Panc1 (cell line): ENCODE measurements at regions not wholly inside any gene's neighbourhood (a gene's known extent, or its start where the extent isn't known, plus 50 kb on each side); places are given as distances from the start of the nearest gene placed in this dataset.

Experiments used
- ATAC-seq: fragments of 200-7000 bp; cut with Tn5 transposase; 2 replicates; pipeline ENCODE4 v1.9.1; 2020; ENCODE audit warnings: mild to moderate bottlenecking, moderate library complexity
- BruUV-seq: library from RNA; stranded (reverse); fragments of 400-500 nt; replicated peaks from 2 replicates; lab custom pipeline; 2021; lab: Mats Ljungman, UMichigan
- CTCF ChIA-PET: fragments of 300-600 bp; sonication (Branson Sonifier 250); formaldehyde crosslinking; loops from one replicate; lab custom pipeline; 2022; ENCODE audit warnings: antibody characterized with exemption; lab: Charles Lee
- POLR2A ChIA-PET: fragments of 300-600 bp; sonication (Branson Sonifier 250); formaldehyde crosslinking; loops from one replicate; lab custom pipeline; 2022; ENCODE audit warnings: antibody characterized with exemption; lab: Charles Lee
- DNase-seq: peaks from one replicate; pipeline ENCODE4 v3.0.0-alpha.2; 2010; ENCODE audit warnings: low read depth, low spot score
- H3K27ac ChIP-seq: 2 replicates; pipeline ENCODE4 v1.5.1; 2011; ENCODE audit warnings: mild to moderate bottlenecking, low read length, inconsistent platforms
- H3K27me3 ChIP-seq: fragments of 200-500 bp; sonication (Bioruptor generic); 2 replicates; pipeline ENCODE4 v1.6.0; 2014; ENCODE audit warnings: low read length, inconsistent platforms; ENCODE audit not compliant: control insufficient read depth, insufficient read depth
- H3K36me3 ChIP-seq: fragments of 200-500 bp; sonication (Bioruptor generic); 2 replicates; pipeline ENCODE4 v1.5.1; 2014; ENCODE audit warnings: inconsistent platforms, mild to moderate bottlenecking, low read length, moderate library complexity; ENCODE audit not compliant: control insufficient read depth, insufficient read depth
- H3K4me1 ChIP-seq: 2 replicates; pipeline ENCODE4 v1.5.1; 2011; ENCODE audit warnings: inconsistent platforms, mild to moderate bottlenecking, low read length, moderate library complexity; ENCODE audit not compliant: control insufficient read depth, insufficient read depth
- H3K4me3 ChIP-seq, 2 experiments: 2 replicates each; pipeline ENCODE4 v1.5.1; 2011 to 2012; ENCODE audit warnings: low read depth in 2 of 2, low read length in 2 of 2, mild to moderate bottlenecking in 2 of 2, inconsistent platforms in 1 of 2, moderate library complexity in 1 of 2
- H3K9me3 ChIP-seq: fragments of 200-500 bp; sonication (Bioruptor generic); 2 replicates; pipeline ENCODE4 v1.5.1; 2014; ENCODE audit warnings: low read depth, mild to moderate bottlenecking, inconsistent platforms, low read length, moderate library complexity; ENCODE audit not compliant: control insufficient read depth, insufficient read depth
- POLR2AphosphoS5 ChIP-seq: IDR thresholded peaks from 2 replicates; pipeline ENCODE4 v1.6.1; 2012; ENCODE audit warnings: mild to moderate bottlenecking, low read depth, low read length, moderate library complexity
- SIN3A ChIP-seq: IDR thresholded peaks from 2 replicates; pipeline ENCODE4 v1.6.1; 2012; ENCODE audit warnings: low read depth, mild to moderate bottlenecking, low read length, moderate library complexity, borderline replicate concordance; ENCODE audit not compliant: insufficient read depth
- TCF7L2 ChIP-seq: IDR thresholded peaks from 2 replicates; pipeline ENCODE4 v1.6.1; 2011; ENCODE audit warnings: mild to moderate bottlenecking, low read depth, low read length, inconsistent platforms
- in situ Hi-C: cut with HindIII; loops from 2 replicates; pipeline ENCODE4 v1.10.0; 2016; ENCODE audit warnings: low sequenced_read_pairs, low pct_unique_long_range_greater_than_20kb
- intact Hi-C: fragments of 100-400 bp; cut with micrococcal nuclease; formaldehyde crosslinking; loops from one replicate; pipeline ENCODE4 v1.10.0; 2022; ENCODE audit not compliant: unreplicated experiment
- TF ChIP-seq, protein P1 (sequence below), 2 experiments: IDR thresholded peaks; 2 replicates each; pipeline ENCODE4 v1.6.1; 2011 to 2012; ENCODE audit warnings: low read depth in 2 of 2, control low read depth in 1 of 2, low read length in 1 of 2, mild to moderate bottlenecking in 1 of 2, moderate library complexity in 1 of 2; ENCODE audit not compliant: insufficient read depth in 1 of 2
- TF ChIP-seq, protein P2 (sequence below): fragments of 450-650 bp; IDR thresholded peaks from 2 replicates; pipeline ENCODE4 v1.5.1; 2017; ENCODE audit warnings: mild to moderate bottlenecking

DNA sequence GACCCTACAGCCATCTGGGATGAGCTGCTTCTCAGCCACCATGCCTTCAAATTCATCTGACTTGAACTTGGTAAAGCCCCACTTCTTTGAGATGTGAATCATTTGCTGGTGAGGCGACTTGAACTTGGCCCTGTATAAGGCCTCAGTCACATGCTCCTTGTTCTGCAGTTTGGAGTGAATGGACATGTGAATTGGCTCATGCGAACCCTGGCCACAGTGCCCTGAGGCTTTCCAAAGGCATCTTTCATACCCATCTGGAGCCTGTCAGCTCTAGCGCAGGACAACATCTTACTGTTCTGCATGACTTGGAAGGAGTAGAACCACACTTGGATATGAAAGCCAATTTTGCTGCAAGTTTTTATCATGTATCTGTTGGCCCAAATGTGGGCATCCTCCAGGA is 244.0 kb upstream of the FAM83B start:
- ATAC-seq, result no peak
- no peak for DNase-seq
- POLR2A ChIA-PET, result no interaction called here
- no TSS peak for BruUV-seq
- CTCF ChIA-PET, result no interaction called here
- no peaks in the 10 kb centered on the region for H3K27me3 ChIP-seq
- H3K9me3 ChIP-seq, result no peaks in the 10 kb centered on the region
- H3K36me3 ChIP-seq, result no peaks in the 10 kb centered on the region
- no peaks in the 10 kb centered on the region for H3K4me1 ChIP-seq
- H3K27ac ChIP-seq, result no peak overlapping the region
- in situ Hi-C loops, result no loop called here
- H3K4me3 ChIP-seq, result no peak overlapping the region
- intact Hi-C loops, result no loop called here
- TF ChIP-seq, protein P1, sequence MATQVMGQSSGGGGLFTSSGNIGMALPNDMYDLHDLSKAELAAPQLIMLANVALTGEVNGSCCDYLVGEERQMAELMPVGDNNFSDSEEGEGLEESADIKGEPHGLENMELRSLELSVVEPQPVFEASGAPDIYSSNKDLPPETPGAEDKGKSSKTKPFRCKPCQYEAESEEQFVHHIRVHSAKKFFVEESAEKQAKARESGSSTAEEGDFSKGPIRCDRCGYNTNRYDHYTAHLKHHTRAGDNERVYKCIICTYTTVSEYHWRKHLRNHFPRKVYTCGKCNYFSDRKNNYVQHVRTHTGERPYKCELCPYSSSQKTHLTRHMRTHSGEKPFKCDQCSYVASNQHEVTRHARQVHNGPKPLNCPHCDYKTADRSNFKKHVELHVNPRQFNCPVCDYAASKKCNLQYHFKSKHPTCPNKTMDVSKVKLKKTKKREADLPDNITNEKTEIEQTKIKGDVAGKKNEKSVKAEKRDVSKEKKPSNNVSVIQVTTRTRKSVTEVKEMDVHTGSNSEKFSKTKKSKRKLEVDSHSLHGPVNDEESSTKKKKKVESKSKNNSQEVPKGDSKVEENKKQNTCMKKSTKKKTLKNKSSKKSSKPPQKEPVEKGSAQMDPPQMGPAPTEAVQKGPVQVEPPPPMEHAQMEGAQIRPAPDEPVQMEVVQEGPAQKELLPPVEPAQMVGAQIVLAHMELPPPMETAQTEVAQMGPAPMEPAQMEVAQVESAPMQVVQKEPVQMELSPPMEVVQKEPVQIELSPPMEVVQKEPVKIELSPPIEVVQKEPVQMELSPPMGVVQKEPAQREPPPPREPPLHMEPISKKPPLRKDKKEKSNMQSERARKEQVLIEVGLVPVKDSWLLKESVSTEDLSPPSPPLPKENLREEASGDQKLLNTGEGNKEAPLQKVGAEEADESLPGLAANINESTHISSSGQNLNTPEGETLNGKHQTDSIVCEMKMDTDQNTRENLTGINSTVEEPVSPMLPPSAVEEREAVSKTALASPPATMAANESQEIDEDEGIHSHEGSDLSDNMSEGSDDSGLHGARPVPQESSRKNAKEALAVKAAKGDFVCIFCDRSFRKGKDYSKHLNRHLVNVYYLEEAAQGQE (IDR thresholded peaks at IDR 0.05; ENCODE audit: insufficient read depth in 1 of 2, low read depth in 2 of 2, low read length in 1 of 2), result no peak
- TF ChIP-seq TCF7L2 (no peak), SIN3A (no peak), POLR2AphosphoS5 (no peak)
- TF ChIP-seq, protein P2, sequence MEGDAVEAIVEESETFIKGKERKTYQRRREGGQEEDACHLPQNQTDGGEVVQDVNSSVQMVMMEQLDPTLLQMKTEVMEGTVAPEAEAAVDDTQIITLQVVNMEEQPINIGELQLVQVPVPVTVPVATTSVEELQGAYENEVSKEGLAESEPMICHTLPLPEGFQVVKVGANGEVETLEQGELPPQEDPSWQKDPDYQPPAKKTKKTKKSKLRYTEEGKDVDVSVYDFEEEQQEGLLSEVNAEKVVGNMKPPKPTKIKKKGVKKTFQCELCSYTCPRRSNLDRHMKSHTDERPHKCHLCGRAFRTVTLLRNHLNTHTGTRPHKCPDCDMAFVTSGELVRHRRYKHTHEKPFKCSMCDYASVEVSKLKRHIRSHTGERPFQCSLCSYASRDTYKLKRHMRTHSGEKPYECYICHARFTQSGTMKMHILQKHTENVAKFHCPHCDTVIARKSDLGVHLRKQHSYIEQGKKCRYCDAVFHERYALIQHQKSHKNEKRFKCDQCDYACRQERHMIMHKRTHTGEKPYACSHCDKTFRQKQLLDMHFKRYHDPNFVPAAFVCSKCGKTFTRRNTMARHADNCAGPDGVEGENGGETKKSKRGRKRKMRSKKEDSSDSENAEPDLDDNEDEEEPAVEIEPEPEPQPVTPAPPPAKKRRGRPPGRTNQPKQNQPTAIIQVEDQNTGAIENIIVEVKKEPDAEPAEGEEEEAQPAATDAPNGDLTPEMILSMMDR, result no peak

DNA sequence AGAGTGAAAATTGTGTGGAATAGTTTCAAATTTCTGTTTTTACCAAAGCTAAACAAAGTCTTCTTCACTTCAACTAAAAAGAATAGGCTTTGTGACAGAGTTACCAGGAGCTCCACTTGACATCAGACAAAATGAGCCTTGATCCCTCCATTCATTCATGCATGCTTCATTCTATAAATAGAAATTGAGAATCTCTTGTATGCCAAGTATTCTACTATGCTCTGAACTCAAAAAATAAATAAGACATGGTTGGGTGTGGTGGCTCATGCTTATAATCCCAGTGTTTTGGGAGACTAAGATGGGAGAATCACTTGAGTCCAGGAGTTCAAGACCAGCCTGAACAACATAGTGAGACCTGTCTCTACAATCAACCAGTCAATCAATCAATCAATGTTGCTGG is 236.6 kb upstream of the FAM83B start:
- POLR2A ChIA-PET, result no interaction called here
- BruUV-seq, result no TSS peak
- Histone ChIP-seq H3K4me3 (no peak overlapping the region), H3K36me3 (no peaks in the 10 kb centered on the region), H3K27ac (no peak overlapping the region), H3K27me3 (no peaks in the 10 kb centered on the region), H3K4me1 (no peaks in the 10 kb centered on the region), H3K9me3 (no peaks in the 10 kb centered on the region; the same call in 1 of the 2 replicates)
- ATAC-seq (no peak), DNase-seq (no peak)
- TF ChIP-seq, protein P2, result no peak
- TF ChIP-seq, protein P1 (IDR thresholded peaks at IDR 0.05; ENCODE audit: insufficient read depth in 1 of 2, low read depth in 2 of 2, low read length in 1 of 2), result no peak
- no peak for TF ChIP-seq TCF7L2
- TF ChIP-seq SIN3A, result no peak
- TF ChIP-seq POLR2AphosphoS5, result no peak
- in situ Hi-C loops, result no loop called here
- CTCF ChIA-PET, result no interaction called here
- intact Hi-C loops, result no loop called here
